Amniotic epithelial cell (primary cell): ENCODE measurements at regions not wholly inside any gene's neighbourhood (a gene's known extent, or its start where the extent isn't known, plus 50 kb on each side); places are given as distances from the start of the nearest gene placed in this dataset.
A peak's percentile ranks its signal among the peaks of the same experiment; 100 is the strongest.
"Not testable (repeated sequence)": the region's sequence is repeated elsewhere in the genome, so short reads cannot be mapped to it uniquely, and the experiment has no call there.

ENCODE experiments used
- DNase-seq: peaks from one replicate; pipeline ENCODE4 v3.0.0-alpha.2; 2010; ENCODE audit warnings: low read depth

DNA sequence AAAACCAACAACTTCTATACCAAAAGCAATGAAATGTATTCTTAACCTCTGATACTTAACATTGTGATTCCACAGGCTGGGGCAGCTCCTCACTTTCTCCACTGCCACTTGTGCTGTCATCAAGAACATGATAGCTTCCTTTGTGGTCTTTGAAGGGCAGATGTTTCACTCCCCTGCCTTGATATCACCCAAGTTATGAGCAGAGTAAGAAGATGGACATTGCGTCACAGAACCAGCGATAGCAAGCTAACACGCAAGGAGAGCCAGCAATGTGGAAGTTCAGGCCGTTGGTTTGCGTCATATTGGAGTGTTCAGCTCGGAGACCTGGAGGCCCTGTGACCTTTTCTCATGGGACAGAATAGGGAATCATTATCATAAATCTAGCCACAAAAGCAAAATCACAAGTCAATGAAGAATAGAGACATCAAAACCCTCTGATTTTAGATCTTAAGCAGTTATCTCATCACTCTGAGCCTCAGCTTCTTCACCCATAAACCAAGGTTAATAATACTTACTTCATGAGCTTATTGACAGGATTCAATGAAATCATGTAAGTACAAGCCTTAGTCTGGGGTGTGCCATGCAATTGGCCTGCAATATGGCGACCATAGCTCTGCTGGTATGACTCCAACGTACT is 183.8 kb upstream of the THBS1 start:
- peak; percentile 37 for DNase-seq

DNA sequence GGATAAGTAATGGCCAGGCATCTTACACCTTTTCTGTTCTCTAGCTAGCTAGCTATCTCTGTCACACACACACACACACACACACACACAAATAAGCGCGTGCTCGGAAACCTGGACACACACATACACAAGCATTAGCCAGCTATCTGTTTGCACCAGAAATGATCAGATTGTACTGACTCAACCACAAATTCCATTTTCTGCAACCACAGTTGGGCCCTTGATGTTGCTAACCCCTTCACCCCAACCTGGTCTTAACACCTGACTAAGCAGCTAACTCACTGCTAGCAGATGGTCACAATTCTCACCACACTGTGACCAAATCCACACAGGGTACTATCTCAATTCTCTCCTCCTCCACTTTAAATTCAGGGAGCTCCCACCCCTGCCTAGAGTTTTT is 183.0 kb upstream of the THBS1 start:
- DNase-seq = no peak

DNA sequence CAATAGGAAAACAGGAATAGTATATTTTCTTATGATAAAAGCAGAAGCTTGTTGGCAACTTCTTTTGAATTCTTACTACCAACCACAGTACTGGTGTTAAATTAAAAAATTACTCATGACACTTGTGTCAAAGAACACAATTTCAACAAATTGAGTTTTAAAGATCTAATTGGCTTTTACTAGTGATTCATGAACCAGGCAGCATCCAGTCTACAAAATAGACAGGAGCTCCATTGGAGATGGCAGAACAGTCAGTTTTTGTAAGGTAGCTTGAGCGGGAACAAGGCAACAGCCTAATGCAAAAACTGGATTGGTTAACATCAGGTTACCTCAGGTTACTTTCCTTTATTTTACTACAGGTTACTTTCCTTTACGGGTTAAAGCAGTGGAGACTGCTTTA is 181.3 kb upstream of the THBS1 start:
- no peak for DNase-seq

DNA sequence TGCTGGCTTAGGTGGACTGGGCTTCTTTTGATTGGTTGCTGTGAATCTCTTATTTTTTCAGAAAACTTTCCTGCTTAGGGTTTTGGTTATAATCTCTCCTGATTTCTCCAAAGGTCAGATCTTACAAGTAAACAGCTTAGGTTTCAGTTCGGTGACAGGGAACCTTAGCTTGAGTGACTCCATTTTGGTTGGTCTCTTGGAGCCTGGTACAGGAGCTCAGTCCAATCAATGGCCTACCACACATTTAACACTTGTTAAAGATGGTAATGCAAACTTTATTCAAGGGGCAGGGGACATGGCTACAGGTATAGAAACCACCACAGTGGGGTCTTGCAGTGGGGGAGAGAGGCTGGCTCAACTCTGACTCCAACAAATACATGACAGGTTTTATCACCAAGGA is 180.9 kb upstream of the THBS1 start:
- no peak for DNase-seq

DNA sequence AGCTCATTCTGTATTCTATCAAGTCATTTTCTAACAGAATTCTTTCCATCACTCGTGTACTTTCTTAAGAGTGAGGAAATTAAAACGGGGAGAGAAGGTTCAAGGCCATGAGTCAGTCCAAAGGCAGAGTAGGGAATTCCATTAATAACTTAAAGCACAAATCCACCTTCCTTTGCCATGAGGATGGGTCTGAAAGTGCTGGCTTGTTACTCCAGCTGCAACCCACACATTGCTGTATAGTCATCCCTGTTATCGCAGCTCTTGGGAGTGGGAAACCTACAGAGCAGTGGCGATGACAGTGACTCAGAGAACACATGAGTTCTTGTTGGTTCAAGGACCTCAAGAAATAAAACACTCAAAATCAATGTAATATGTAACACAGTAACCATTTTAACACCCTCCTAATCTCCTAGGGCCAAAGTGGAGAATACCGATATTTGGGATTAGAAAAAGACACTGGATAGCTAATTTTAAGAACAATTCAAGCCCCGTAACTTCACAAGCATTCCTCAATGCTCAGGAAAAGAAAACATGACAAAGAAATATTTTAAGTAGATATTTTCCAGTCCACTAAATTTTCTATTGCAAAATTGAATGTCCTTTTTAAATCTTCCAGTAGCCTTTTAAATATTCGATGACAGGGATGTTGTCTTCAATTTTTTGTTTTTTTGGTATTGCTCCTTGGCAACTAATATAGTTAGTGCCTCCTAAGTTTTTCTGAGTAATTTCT is 179.9 kb upstream of the THBS1 start:
- peak; percentile 89 for DNase-seq

DNA sequence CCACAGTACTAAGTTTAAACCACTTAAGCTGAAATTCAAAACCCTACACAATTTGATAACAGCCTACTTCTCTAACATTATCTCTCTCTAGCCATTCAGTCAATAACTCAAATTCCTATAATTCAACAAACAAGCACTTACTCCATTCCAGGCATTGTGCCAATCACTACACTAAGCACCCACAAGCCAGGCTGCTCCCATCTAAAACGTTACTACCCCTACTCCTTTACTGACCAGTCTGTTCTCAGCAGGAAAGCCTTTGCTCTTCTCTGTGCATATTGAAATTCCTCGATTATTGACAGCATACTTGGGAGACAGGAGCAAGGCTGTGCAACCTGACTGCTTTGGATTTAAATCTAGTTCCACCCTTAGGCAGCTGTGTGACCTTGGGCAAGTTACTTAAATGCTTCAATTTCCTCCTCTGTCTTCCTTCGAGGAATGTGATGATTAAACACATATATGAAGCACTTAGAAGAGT is 177.2 kb upstream of the THBS1 start:
- DNase-seq = peak; percentile 81

DNA sequence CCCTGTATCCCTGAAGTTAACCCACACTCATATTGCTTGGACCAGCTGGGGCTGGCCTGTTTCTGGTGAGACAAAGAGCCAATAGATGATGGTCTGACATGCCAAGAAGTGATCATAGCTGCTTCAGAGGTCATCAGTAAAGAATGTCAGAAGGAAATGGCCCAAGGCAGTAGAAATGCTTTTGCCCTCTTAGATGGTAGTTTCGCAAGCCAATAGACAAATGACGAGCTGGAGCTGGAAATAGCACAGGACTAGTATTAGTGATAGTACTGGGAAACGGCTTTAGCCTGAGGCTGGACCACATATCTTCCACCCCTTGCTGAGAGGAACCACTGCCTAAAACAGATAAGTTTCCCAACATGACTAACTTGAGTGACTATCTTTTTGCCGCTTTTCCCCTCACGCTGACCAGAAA is 176.1 kb upstream of the THBS1 start:
- peak; percentile 90 for DNase-seq

DNA sequence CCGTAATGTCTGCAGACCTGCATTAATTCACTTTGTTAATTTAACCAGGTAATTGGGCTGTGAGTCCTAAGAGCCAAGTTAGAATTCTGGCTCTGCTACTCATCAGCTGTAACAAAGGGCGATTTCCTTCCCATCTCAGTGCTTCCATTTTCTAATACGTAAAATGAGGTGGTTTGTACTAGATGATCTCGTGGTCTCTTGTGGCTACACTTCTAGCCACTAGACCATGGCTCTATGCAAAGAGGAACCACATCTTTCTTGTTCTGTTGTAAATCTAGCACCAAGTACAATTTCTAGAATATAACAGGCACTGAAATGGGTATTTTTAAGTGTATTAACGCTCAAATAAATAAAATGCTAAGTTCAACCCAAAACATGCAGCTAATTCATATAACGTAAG is 174.4 kb upstream of the THBS1 start:
- DNase-seq = no peak

DNA sequence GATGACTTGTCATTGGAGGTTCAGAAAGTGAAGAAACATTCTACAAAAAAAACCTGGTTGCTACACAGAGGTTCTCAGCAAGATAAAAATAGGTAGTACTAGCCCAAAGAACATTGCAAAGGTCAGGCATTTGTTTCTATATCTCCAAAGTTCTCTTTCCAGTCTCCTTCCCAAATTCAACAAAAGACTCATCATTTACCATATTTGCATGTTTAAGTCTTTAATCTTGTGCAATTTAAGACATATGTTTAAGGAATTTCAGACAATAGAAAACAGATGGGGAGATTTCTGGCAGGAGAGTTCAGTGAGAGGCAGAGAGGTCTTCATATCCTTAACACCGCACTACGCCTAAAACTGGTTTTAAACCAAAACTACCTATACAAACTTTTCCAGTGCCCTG is 173.8 kb upstream of the THBS1 start:
- no peak for DNase-seq

DNA sequence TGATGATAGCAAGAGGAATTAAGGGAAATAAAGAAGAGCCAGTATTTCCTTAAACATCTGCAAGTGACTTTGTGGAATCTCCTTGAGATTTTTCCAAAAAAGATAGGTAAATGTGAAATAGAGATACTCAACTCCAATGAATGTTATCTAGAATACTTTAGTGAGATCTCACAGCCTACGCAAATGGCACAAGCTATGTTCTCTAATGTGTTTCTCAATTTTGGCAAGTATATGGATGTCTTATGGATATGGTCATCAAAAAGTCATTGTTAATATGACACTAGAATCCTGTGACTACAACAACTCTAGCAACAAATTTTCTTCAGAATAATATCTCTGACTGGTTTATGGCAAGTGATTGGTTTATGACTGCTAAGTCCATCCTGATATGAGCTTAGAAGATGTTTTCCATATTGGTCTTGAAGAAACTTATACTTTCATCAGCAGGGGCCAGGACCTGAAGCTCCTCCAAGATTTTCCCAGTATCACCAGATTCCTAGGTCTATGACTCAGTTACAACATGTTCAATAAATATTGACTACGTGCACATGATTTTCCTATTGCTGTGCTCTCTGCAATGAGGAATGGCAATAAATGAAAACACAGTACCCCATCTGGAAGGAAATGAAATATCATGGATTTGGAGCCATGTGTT is 170.9 kb upstream of the THBS1 start:
- no peak for DNase-seq

DNA sequence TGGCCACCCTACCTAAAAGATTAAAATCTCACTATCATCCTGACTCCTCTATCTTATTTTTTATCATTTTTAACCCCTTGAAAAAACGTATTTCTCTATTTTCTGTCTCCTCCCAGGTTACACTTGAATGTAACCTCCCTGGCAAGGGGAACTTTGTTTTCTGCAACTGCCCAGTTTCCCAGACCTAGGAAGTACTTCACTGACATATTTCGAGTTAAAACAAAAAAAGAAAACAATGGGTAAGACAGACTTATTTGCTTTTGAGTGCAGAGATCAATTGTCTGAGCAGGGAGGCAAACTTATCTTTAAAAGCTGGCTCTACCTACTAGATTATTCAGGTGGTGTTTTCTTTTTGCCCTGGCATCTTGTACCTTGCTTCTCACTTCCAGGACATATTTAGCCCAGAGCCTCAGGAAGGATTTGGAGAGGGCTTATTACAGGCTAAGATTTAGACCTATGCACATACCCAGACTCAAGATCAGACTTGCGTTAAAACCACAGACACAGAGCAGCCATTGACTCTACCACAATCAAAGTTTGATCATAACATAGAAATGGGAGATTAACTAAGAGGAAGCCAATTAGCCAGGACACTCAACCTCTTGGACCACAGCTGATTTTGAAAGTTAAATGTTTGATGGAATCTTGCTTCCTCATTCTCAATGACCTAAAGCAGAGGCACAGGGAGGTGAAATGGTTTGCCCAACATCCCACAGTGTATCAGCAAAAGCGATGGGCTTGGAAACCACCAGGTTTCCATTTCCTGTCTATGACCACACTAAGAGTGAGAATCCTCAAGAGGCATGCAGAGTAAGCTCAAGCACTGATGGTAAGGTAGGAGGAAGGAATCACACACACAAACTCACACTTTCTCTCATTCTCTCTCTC is 169.5 kb upstream of the THBS1 start:
- no peak for DNase-seq

DNA sequence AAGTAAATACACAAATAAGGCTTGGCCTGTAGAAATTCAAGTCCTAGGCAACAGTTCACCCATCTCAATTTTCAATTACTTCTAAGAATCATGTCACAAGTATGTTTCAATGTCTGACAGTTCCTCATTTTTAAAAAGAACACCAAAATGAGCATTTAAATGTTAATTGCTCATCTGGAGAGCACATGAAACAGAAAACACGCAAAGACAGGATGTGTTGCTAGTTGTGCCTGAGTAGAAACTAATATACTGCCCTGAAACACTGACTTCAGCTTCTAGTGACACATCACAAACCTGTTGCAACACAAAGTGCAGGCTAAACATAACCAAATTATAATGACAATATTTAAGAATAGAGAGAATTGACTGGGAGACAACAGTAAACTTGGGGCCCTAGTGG is 167.3 kb upstream of the THBS1 start:
- DNase-seq = no peak

DNA sequence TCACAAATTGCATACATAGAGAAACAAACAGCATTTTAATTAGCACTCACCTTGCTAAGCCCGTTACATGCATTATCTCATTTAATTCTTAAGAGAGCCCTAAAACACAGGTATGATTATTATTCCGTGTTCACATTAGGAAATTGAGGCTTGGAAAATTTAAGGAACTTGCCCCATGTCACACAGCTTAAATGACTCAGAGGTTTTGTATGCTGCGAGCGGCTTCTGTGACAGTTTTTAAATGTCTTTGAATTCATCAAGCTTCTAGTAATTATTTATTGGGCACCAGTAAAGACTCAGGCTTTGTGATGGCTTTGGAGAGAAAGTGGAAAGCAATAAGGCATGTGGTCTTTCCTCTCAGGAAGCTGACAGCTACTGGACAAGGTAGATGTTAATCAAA is 166.7 kb upstream of the THBS1 start:
- no peak for DNase-seq

DNA sequence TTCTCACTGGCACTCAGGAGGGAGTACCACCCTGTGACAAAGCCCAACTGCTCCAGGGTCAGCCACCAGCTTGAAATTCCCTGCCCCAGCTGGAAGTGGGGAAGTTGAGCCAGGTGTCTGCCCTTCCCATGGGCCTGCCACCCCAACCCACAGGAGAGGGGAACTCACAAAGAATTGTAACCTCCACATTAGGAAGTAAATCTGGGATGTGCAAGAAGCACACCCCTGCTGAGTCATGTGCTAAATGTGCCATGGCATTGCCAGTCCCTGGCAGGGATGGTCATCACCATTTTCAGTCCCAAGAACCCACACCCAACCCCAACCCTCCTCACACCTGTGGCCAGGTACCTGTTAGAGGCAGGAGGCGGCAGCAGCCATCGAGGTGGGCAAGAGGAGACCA is 165.2 kb upstream of the THBS1 start:
- no peak for DNase-seq

DNA sequence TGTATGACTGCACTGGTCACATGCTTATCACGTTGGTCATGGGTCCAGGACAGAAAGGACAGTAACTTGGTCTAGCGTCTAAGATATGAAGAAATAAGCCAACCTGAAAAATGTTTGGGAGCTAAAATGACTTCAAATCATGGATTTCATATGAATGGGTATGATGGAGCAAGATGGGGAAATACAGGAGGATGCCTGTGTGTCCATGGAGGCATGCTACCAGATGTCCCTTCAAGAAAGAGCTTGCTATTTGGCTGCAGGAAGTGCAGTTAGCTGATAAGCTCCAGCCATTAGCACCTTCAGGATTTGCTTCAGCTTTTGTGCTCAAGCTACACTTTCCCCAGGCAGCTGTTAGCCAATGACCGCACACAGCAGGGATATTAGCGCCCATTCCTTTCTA is 164.6 kb upstream of the THBS1 start:
- DNase-seq = no peak

DNA sequence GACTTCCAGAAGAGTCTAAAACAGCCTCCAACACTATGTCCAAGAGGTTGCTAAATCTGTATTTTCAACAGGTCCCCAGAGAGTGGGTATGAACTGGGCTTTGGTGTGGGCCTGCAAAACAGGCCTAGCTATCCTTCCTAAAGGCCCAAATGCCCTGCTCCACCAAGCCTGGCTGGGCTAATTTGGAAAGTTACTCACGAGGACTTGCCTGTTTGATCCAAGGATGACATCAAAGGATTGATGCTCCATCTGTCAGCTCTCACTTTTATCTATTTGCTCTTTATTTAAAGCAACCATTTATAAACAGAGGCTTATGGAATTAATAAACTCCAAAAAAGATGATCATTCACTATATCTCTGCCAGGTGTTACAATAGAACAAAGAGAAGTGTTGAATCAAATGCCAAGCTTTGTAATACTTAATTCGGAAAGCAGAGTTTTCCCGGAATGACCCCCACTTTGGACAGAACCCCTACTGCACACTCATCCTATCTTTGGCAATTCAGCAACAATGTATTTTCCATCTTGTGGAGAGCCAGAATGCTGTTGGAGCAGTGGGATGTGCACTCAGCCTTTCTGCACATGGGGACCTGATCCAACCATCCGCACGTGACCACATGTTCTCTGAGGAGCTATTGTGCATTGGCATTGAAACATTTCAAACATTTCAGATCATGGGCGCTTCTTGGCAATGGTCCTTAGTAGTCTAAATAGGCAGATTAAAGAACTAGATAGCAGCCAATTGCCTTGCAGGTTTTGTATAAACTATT is 163.3 kb upstream of the THBS1 start:
- DNase-seq = no peak

DNA sequence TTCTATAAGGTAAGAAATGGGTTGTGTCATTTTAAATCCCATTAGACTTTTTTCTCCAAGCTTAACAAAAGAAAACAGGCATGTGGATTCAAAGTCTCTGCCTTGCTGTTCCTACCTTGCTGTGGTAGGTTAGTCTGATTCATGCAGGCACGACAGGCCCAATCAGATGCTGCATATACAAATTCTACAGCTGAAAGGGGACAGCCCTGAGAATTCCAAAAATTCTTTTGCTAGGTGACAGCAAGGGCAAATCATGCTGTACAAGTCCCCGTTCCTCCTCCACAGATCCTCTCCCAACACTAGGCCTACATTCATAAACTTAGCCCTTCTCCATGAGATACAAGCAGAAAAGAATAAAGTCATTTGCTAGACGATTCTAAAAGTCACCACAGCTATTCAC is 161.2 kb upstream of the THBS1 start:
- DNase-seq = no peak

DNA sequence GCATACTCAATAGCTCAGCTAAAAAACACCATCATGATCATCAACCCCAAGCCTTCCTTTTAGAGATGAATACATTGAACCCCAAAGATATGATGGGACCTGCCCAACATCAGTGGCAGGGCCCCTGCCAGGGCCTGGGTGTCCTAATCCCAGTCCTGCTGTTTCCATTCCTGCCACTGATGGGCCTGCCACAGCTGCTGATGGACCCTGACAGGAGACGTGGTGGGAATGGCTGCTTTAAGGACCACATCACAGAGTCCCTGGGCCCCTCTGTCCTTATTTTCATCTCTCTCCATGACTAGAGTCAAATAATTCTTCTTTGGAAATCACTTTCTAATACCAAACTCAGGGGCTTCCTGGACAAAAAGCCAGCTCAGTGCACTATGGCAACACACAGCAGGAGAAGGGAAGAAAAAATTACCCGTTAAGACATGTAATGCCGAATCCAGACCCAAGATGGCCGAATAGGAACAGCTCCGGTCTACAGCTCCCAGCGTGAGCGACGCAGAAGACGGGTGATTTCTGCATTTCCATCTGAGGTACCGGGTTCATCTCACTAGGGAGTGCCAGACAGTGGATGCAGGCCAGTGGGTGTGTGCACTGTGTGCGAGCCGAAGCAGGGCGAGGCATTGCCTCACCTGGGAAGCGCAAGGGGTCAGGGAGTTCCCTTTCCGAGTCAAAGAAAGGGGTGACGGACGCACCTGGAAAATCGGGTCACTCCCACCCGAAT is 160.6 kb upstream of the THBS1 start:
- not testable (repeated sequence) for DNase-seq

DNA sequence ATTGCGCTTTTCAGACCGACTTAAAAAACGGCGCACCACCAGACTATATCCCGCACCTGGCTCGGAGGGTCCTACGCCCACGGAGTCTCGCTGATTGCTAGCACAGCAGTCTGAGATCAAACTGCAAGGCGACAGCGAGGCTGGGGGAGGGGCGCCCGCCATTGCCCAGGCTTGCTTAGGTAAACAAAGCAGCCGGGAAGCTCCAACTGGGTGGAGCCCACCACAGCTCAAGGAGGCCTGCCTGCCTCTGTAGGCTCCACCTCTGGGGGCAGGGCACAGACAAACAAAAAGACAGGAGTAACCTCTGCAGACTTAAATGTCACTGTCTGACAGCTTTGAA is 160.1 kb upstream of the THBS1 start:
- DNase-seq = not testable (repeated sequence)

DNA sequence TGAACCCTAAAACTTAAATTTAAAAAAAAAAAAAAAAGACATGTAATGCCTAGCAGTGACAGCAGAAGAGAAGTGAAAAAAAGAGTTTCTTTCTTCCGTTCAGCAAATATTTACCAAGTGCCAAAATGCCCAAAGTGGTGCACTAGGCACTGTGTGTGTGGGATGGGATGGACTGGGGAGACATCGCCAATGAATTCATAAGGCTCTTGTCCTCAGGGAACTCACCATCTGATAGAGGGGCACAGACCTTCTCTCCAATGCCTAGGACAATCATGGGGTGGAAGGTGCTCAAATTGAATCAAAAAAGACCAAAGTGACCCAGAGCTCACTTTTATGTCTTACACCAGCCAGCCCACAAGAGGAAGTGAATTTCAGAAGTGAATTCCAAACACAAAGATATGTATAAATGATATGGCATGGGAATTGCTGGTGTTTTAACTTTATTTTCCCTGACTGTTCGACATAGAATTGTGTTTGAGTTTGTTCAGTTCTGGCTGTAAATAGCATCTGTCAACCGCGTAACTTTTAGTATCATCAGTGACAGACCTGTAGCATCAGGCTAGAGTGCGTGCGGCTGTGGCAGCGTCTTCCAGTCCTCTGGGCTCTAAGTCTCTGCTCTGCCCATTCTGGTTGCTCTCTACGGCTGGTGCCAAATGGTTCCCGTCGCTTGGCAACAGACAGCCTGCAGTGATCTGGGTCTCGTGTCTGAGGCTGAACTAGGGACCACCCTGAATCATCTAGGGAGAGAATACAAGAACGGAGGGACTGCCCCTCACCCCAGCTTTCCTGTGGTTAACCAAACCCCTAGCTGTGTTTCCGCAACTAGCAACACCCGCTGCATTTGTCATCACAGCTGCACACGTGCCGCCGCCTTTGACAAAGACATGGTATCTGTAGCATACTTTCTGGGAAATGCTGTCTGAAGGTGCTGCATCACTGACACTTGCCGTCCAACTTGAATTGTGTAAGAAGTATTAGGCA is 154.0 kb upstream of the THBS1 start:
- peak; percentile 86 for DNase-seq
